ENCODE measurements at regions not wholly inside any gene's neighbourhood (a gene's known extent, or its start where the extent isn't known, plus 50 kb on each side); places are given as distances from the start of the nearest gene placed in this dataset.
A peak's percentile ranks its signal among the peaks of the same experiment; 100 is the strongest.

DNA sequence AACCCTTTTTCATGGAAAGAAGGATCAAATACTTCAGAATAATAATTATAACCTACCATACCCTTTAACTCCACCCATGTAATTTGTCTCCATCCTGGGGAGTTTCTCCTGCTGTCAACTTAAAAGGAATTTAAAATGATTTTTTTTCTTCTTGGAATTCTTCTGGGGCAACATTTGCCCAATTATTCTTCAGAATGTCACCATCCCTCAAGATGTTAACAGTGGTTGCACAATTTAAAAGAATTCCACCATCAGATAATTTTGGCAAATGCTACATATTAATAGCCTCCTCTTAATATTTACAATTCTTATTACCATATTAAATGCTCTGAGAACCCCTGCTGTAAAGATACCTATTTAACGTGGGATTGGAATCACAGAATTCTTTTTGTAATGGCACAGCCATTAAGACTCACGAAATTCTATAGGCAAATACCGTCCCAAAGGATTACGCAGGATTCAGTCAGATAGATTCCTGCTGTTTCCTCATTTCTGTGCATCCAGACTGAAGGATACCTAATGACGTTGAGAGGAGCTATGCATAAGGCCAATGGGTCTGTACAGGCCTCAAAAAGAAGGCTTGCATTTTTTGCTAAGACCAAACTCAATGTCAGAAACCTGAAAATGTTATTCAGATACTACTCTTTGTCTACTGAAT, 177.5 kb downstream of the DAD1 start:
- DNase-seq = no peak

DNA sequence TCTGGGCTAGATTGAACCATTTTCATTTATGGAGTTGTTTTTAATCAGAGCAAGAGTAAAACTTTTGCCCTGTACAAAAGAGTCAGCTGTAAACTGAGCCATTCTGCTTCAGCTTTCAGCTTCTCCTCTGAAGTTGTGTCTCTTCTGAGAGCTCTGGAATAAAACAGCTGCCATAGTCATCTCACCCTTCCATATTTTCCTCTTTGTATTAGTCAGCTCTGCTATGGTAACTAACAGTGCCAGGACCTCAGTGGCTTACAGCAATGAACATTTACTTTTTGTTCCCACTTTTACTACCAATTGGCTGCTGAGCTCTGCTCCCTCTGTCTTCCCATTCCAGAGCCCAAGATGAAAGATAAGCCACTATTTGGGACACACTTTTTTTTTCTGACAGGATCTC, 178.5 kb downstream of the DAD1 start:
- DNase-seq = no peak

DNA sequence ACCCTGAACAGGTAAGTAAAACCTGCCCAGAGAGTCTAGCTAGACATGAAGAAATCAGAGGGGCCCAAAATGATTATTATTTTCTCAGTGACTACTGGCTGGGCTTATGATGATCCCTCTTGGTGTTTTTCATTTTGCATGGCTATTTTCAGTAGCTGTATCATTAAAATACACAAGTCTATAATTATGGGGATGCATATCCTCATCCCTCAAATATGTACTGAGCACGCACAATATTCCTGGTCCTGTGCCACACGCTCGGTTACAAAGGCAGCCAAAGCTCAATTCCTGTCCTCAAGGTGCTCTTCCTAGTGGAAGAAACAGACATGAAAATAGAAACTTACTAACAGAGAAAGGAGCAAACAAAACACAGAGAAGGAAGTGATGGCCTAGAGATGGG, 180.0 kb downstream of the DAD1 start:
- no peak for DNase-seq

DNA sequence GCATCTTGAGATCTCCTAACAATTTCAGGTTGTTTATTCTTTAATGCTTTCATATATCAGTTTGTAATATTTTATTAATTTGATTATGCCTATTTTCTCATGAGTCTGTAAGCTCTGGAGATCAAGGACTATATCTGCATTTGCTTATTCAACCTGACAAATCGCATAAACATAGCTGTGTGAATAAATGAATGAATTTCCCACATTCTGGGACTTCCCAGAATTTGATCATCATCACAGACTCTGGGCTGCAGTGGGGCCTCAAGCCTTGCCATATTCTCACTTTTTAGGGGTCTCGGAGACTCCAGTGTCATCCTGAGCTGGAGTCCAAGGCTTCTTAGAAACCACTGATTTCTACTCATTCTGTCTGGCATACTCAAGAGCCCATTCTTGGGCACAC, 180.5 kb downstream of the DAD1 start:
- no peak for DNase-seq

DNA sequence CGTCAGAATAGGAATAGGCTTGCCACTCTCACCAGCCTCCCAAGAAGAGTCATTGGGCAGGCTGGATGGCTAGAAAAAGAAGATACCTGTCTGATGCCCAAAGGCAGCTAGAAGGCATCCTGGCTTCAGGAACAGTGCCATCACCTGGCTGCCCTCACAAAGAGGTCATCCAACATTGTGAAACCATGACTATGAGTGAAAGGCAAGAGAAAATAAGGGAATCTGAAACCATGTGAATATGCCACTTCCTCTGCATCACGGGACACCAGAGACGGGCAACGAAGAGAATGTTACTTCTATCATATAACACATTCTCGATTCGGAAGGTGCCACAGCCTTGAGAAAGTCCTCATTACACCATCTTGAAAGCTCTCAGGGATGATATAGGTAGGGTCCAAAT, 182.0 kb downstream of the DAD1 start:
- DNase-seq = no peak

DNA sequence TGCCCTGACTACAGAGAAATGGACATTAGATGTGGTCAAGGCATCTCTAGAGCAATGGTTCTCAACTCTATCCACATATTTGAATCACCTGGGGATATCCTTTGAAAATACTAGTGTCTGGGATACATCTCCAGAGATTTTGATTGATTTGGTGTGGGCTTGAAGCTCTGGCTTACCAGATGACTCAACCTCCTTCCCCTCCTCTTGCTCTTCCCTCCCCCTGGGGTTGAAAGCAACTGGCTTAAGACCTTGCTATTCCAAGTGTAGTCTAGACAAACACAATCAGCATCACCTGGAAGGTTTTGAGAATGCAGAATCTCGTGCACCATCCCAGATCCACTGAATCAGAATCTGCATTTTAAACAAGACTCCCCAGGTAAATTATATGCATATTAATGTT, 183.8 kb downstream of the DAD1 start:
- no peak for DNase-seq

DNA sequence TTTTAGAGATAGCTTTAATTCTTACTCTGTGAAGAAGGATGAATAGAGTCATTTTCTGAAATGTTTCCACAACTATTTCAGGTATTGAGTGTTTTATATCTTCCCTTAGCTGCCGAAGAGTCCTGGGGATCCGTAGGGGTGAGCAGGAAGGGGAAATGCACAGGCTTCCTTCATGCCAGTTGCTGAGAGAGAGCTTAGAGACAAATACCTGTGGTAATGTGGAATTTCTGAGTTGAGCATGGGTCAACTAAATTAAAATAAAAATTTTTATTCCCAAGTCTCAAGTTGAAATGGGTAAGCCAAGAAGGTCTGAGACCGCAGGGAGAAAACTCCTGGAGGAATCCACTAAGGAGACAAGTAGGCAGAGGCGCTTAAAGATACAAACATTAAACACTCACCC, 185.7 kb downstream of the DAD1 start:
- DNase-seq = no peak

DNA sequence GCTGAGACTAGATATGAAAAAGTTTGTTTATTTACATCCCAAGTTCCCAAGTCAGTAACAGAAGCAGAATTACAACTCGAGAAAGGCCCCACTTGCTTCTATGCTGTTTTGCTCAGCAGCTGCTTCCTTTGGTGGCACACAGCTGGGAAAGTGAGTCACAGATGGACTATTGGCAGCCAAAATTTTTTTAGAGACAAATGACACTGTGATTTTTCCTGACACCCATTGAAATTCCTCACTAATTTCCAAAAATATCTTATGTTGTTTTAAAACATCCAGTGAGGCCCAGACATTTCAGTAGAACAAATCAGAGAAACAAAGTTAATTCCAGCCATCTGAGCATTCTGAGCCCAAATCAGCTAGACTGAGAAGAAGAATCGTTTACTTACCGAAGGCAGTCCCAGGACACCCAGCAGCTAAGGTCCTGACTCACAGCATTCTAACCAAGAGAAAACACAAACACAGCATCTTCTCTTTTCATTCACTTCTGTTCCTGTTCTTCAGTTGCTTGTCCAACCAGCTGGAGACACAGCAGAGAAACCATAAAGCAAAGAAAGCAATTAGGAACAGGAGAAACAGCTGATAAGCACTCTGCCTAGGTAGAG, 188.3 kb downstream of the DAD1 start:
- no peak for DNase-seq

DNA sequence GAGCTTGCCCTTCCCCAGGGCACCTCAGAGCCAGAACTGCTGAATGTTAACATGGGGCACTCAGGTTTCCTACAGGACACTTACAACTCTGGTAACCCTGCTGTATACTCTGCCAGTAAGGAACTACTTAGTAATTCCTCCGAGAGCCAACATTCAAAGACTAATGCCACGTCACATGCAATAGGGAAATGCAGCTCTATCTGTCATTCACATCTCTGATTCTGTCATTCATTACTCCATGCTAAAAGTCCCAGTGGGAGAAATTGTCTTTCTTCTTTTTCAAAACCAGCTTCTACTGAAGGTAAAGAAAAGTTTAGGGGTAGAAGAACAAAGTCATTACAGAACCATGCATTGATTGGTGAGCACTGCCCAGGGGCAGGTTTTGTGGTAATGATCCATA, 189.2 kb downstream of the DAD1 start:
- no peak for DNase-seq

DNA sequence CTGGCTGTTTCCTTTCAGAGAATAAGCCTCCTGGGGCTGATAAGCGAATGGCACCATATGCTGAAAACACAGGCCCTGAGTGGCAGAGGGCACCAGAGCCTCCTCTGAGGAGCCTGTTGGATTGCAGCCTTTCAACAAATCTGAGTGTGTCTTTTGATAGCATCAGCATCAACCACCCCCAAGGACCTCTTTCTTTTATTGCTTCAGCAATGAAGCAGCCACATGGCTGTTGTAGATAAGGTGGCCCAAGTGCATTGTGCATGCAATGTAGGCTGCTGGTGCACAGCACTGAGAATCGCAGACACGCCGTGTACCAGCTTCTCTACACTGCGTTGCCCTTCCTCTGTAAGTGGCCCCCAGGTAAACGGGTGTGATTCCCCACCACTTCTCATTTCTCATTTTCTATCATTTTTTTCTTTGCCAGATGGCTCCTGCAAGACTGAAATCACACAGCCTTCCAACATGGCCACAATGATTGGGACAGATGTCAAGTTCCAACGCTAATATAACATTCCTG, 191.7 kb downstream of the DAD1 start:
- DNase-seq = no peak

DNA sequence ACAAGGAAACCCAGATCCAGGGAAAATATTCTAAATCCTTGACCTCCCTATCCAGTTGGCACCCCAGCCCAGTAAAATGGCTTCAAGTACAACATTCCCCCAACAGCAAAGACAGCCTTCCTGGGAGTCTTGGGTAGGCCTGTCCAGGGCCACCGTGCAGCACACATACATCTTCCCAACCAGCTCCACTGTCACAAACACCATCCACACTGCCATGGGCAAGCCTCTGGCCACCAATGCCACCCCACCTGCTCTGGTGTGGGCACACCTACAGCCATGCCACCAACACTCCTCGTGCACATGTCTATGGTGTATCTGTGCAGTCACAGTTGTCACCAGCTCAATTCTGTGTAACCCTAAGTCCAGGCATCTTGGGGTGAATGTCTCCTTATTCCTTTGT, 193.2 kb downstream of the DAD1 start:
- DNase-seq = no peak

DNA sequence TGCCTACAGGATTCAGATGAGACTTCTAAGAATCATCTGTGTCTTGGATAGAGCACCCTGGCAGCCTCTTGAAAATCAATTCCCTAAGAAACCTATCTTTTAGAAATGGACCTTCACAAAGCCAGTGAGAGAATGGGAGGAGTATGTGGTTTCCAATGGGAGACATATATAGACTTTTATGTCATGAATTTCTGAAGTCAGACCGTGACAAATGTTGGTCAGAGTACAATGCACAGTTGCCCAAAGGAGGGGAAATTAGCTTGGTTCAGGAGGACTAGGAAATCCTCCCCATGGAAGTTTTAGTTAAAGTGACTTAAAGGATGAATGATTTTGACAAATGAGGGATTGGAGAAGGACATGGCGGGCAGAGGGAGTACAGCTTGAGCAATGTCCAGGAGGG, 194.4 kb downstream of the DAD1 start:
- no peak for DNase-seq

DNA sequence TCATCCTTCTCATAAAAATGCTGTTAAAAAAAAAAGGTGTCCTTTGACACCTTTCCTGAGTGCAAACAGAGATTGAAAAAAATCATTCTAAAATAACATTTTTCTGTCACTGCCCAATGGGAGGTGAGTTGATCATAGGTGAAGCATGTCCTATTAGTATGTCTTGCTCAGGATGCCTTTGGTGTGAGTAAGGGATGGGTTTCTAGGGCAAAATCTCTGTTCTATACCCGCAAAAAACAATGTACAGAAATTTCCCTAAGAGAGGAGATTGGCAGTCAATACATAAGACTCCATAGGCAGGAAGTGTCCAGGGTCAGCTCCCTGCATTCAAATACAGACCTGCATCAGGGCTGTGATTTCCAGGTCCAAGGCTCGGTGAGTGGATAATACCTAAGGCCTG, 195.2 kb downstream of the DAD1 start:
- no peak for DNase-seq

DNA sequence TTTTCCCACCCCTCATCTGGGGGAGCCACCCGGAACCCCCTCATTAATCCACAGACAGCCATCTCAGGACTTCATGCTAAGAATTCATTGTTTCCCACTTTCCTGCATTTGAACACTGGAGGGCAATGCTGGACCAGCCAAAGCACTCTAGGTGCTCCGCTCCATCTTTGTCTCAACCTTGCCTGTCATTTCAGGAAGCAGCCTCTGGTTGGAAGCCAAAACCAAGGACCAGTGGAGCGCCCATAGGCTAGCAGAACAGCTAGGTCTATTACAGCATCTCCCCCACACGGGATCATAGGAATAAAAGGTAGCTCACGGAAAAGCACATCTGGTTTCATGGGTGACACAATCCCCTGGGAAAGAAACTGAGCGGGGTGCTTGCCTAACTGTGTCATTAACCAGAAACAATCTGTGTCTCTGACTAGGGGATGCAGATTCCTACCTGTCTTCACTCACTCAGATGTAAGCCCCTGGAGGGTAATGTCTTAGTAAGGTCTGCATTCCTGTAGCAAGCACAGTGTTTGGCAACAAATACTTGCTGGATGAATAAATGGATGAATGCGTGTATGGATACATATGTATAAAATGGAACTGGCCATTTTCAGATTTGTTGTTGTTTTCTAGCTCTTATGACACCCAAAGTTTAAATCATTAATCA, 197.0 kb downstream of the DAD1 start:
- DNase-seq = no peak

DNA sequence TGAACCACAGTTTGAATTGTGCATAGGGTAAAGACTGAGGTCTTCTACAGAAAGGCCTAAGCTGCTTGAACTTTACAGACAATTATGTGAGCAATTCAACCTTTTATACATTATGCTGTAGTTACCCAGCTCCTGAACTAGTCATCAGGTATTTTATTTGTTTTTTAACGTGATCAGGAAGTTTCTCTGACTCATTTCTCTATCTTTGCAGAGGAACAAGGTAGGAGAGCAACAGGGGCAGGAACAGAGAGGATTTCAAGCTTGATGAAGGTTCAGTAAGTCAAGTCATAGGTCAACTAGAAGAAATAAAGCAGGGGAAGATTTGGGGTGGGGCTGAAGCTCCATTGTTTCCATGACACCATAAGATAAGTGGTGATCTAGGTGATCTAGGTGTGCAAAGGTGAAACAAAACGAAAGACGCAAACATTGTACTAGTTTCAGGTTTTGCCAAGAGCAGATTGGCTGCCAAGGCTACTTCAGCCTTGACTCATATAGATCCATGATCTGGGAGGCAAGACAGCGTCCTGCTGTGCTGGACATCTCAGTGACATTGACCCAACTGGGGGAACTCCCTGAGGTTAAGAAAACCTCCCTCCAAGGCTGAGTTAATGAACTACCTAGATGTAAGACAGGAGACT, 198.1 kb downstream of the DAD1 start:
- DNase-seq = no peak

DNA sequence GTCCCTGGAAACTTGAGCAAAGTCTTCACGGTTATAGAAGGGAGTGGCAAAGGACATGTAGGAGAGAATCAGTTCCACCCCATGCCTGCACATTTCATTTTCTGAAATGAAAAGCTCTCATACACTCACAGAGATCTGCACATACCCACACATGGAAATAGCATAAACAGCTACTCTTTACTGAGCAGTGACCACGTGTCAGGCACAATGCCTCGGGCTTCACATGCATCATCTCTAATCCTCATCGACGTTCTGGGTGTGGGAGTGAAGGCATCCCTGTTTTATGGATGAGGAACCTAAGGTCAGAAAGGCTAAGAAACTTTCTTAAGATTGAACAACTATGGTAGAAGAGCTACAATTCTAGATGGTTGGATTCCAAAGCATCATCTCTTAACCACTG, 198.8 kb downstream of the DAD1 start:
- DNase-seq = no peak

DNA sequence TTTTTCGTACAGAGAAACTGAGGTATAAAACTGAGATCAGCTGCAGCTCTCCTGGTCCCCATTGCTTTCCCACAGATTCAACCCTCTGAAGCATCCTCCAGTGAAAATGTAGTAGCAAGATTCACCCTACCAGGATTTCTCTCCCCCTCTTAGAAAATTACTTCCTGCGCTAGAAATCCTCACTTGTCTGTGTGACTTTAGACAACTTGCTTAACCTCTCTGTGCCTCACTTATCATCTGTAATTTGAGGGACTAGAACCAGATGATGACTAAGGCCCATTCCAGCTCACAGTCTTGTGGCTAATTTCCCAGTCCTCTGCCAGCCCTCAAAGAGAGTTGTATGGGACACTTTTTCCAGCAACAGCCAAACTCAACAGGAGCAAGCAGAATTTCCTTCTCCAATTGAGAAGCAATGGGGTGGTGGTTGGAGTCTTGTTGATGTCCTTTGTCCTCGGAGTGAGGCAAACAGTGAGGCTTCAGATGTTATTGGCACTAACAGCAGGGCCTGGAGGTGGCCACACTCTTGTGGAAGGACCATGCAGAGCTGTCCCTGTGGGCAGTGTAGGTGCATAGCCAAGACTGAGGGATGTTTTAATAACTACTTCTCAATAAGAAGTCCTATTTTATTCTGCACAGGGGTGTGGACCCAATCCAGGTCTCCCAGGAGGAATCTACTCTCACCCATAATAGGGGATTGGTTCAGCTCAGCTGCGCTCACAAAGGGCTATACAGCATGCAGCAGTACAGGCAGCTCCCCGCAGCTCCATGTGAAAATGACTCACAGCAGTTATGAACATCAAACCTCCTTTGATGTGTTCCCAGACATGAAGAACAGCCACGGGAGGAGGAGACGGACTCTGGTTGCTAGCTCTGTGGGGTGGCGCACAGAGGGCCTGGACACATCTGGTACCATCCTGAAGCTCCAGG, 200.1 kb downstream of the DAD1 start:
- no peak for DNase-seq

DNA sequence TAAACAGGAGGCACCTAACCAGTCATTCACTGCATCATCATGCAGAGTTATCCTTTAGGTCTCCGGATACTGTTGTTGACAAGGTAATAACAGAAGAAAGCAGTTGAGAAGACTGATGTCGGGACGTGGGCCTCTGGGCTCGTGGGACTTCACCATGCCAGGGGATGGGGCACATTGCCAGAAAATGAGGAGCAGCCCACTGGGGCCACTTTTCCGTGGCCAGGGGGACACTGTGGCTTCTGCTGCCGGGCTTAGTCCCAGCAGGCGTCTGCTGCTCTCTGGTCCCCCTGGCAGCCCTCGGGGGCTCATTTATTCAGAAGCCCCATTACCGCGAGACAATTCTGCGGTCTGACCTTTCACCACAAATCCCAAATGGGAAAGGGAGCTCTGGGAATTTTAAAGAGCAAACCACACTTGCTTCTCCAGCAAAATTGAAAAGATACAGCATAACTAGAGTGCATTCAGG, 201.2 kb downstream of the DAD1 start:
- DNase-seq = no peak

DNA sequence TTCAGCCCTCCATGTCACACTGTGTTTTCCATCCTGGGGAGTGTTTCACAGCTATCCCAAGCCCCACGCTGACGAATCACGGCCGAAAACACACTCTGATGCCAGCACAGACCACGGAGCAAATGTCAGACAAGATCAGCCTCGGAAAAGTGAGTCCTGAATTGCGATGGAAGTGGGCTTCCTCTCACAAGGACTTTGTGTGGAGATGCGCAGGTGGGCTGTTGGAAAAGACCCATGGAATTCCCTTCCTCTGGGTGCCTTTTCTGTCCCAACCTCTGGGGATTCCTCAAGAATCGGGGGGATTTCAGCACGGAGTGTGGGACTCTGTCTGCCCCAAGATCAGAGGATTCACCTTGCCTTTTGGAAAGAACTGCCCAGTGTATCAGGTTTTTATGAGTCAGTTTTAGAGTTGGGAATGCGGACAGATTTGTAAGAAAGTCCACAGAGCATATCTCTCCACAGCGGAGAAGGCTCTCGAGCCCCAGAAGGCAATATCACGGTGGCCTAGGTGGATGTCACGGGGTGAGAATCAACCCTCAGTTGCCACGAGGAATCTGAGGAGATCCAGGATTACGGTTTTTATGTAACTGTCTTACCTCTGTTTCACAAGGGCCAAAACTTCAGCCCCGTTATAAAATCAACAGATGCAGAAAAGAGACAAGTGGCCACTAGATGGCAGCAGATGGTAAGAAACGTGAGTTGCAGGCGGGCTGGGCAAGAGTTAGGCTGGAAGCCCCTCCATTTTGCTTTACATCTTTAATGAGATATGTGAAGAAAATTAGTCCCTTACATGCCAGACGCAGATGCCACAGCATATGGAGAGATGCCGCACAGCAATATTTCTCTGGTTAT, 201.9 kb downstream of the DAD1 start:
- peak; percentile 46 for DNase-seq

DNA sequence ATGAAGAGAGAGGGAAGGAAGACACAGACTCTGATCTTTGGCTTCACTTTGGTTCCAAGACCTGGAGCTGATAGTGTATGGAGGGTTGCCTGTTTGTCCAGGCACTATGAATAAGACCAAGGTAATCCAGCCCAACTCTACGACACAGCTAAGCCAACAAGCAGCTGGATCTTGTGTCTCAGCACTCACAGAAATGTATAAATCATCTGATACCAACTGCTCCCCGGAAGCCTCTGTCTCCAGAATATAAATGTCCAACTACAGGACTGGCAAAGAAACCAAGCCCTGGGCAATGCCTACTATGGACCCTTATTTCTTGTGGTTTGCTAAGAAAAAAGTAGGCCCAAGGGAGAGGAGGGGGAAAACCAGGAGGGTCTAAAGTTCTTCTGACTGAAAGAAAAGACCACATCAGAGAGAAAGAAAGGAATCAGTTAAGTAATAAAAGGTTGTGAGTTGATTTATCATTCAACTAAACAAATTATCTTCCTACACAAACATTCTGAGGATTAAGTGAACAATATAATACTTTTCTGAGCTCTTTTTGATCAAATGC, 204.0 kb downstream of the DAD1 start:
- DNase-seq = no peak

DNA sequence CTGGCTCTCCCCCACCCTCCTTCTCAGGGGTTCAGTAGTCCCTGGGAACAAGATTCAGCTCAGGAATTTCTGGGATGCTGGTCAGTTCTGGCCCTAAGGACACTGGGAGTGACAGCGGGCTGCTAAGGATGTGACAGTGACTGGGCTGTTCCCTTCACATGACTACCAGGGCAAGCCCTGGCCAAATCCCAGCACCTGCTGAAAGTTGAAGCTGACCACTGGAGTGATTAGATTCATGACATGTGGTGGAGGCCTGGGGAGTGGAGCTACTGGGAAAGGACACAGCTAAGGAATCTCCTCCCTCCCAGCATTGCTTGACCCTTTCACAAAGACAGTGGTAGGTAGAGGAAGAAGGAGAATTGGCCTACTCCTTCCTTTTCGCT, 204.9 kb downstream of the DAD1 start:
- DNase-seq = no peak
